HepG2 (cell line): ENCODE measurements at regions not wholly inside any gene's neighbourhood (a gene's known extent, or its start where the extent isn't known, plus 50 kb on each side); places are given as distances from the start of the nearest gene placed in this dataset.

Source experiments
- ATAC-seq: fragments of 200-7000 bp; cut with Tn5 transposase; 3 replicates; pipeline ENCODE4 v1.9.1; 2020; ENCODE audit warnings: mild to moderate bottlenecking, moderate library complexity
- BruUV-seq: library from RNA; stranded (reverse); fragments of 400-500 nt; replicated peaks from 2 replicates; lab custom pipeline; 2021; lab: Mats Ljungman, UMichigan
- CTCF ChIA-PET: fragments of 300-600 bp; formaldehyde crosslinking; extraction: SDS; loops from one replicate; lab custom pipeline; 2021; ENCODE audit warnings: low total read pairs, inconsistent platforms, low intra/inter-chr PET ratio; lab: Yijun Ruan, JAX
- POLR2A ChIA-PET: fragments of 350-600 bp; sonication (Branson Sonifier 250); formaldehyde crosslinking; loops from one replicate; lab custom pipeline; 2020; ENCODE audit warnings: antibody characterized with exemption, inconsistent platforms; lab: Yijun Ruan, JAX
- DNase-seq: peaks from one replicate; pipeline ENCODE4 v3.0.0-alpha.2; 2015; ENCODE audit warnings: low spot score
- FAIRE-seq: peaks from 3 replicates; lab custom pipeline; 2011; peaks lifted over from hg19 to GRCh38; lab: Jason Lieb, UNC
- H2AFZ ChIP-seq: one replicate; pipeline ENCODE4 v1.6.1; 2011; ENCODE audit warnings: low read length, inconsistent platforms
- H3K27ac ChIP-seq: fragments of 300-600 bp; 3 replicates; pipeline ENCODE4 v1.8.0; 2011; ENCODE audit warnings: mixed run types, mild to moderate bottlenecking, mixed read lengths, low read length, inconsistent platforms; ENCODE audit not compliant: insufficient read depth; ENCODE audit errors: extremely low read length
- H3K27me3 ChIP-seq, 2 experiments: fragments of 200-600 bp in 1 of 2; 2 replicates in 1 of 2; 3 replicates in 1 of 2; pipeline versions ENCODE4 v1.6.0 to v1.8.0; 2011; ENCODE audit warnings: low read length in 2 of 2, mild to moderate bottlenecking in 2 of 2, moderate library complexity in 2 of 2, inconsistent platforms in 1 of 2; ENCODE audit not compliant: insufficient read depth in 2 of 2, control insufficient read depth in 1 of 2
- H3K36me3 ChIP-seq, 2 experiments: fragments of 200-600 bp in 1 of 2; replicated peaks in 1 of 2; 2 replicates in 1 of 2; 3 replicates in 1 of 2; pipeline versions ENCODE4 v1.5.1 to v1.8.0; 2011; ENCODE audit warnings: low read length in 2 of 2, inconsistent platforms in 1 of 2; ENCODE audit not compliant: insufficient read depth in 2 of 2, control insufficient read depth in 1 of 2
- H3K4me1 ChIP-seq: 2 replicates; pipeline ENCODE4 v1.5.1; 2012; ENCODE audit warnings: low read length, inconsistent platforms; ENCODE audit not compliant: insufficient read depth
- H3K4me2 ChIP-seq: 2 replicates; pipeline ENCODE4 v1.6.0; 2011; ENCODE audit warnings: low read depth, low read length, inconsistent platforms
- H3K4me3 ChIP-seq, 3 experiments: fragments of 200-600 bp in 1 of 3; sonication (generic), shearing (Covaris generic) in 1 of 3; replicated peaks in 1 of 3; 2 replicates each; pipeline ENCODE4 v1.5.1; 2011 to 2016; ENCODE audit warnings: low read length in 3 of 3, inconsistent platforms in 2 of 3, low read depth in 2 of 3, mild to moderate bottlenecking in 2 of 3, control low read depth in 1 of 3, mixed read lengths in 1 of 3; ENCODE audit not compliant: insufficient read depth in 1 of 3
- H3K79me2 ChIP-seq: one replicate; pipeline ENCODE4 v1.6.1; 2011; ENCODE audit warnings: low read length, inconsistent platforms; ENCODE audit not compliant: insufficient read depth
- H3K9ac ChIP-seq: 2 replicates; pipeline ENCODE4 v1.6.0; 2011; ENCODE audit warnings: mild to moderate bottlenecking, low read depth, low read length, inconsistent platforms; ENCODE audit not compliant: insufficient read depth
- H3K9me3 ChIP-seq: 2 replicates; pipeline ENCODE4 v1.5.1; 2012; ENCODE audit warnings: mild to moderate bottlenecking, low read length
- H4K20me1 ChIP-seq: 2 replicates; pipeline ENCODE4 v1.6.0; 2011; ENCODE audit warnings: inconsistent platforms, mild to moderate bottlenecking, low read length, moderate library complexity; ENCODE audit not compliant: insufficient read depth
- IRF2 ChIP-seq: IDR thresholded peaks from 2 replicates; pipeline ENCODE4 v1.6.1; 2018; ENCODE audit warnings: missing genetic modification reagents, missing compliant biosample characterization
- MAFF ChIP-seq: IDR thresholded peaks from 2 replicates; pipeline ENCODE4 v1.6.1; 2011; ENCODE audit warnings: low read depth, low read length, improper control_type of control experiment
- MAFK ChIP-seq, 2 experiments: IDR thresholded peaks in 1 of 2; conservative IDR thresholded peaks in 1 of 2; 2 replicates each; pipeline ENCODE4 v1.6.1; 2011; ENCODE audit warnings: improper control_type of control experiment in 2 of 2, low read length in 2 of 2
- MBD4 ChIP-seq: IDR thresholded peaks from 2 replicates; pipeline ENCODE4 v1.6.1; 2012; ENCODE audit warnings: low read length, inconsistent platforms, borderline replicate concordance
- PCBP1 ChIP-seq: fragments of 200-400 bp; formaldehyde crosslinking; IDR thresholded peaks from 2 replicates; pipeline ENCODE4 v1.6.1; 2017; ENCODE audit warnings: mild to moderate bottlenecking, low read depth, low read length, borderline replicate concordance
- RFXAP ChIP-seq: sonication (generic); formaldehyde crosslinking; IDR thresholded peaks from 2 replicates; pipeline ENCODE4 v1.4.0; 2020; ENCODE audit warnings: missing genetic modification reagents, borderline replicate concordance
- TGIF2 ChIP-seq: IDR thresholded peaks from 2 replicates; pipeline ENCODE4 v1.6.1; 2016; ENCODE audit warnings: control low read depth, missing compliant biosample characterization
- YEATS2 ChIP-seq: sonication (generic); formaldehyde crosslinking; IDR thresholded peaks from 2 replicates; pipeline ENCODE4 v1.4.0; 2020; ENCODE audit warnings: missing genetic modification reagents, borderline replicate concordance
- ZBTB8A ChIP-seq: sonication (generic); formaldehyde crosslinking; IDR thresholded peaks from 2 replicates; pipeline ENCODE4 v1.4.0; 2020; ENCODE audit warnings: mild to moderate bottlenecking, low read depth, missing genetic modification reagents, borderline replicate concordance
- ZMYM3 ChIP-seq: sonication (generic); formaldehyde crosslinking; IDR thresholded peaks from 2 replicates; pipeline ENCODE4 v1.5.1; 2020; ENCODE audit warnings: mild to moderate bottlenecking, missing genetic modification reagents
- ZNF672 ChIP-seq: sonication (generic); formaldehyde crosslinking; IDR thresholded peaks from 2 replicates; pipeline ENCODE4 v1.8.1; 2022; ENCODE audit warnings: missing genetic modification reagents
- WGBS: methylation state at CpG from one replicate; pipeline ENCODE4 v1.1.6; 2017; ENCODE audit warnings: low lambda C conversion rate; 5-methylcytosine and 5-hydroxymethylcytosine counted together
- in situ Hi-C: cut with HindIII; loops from 2 replicates; pipeline ENCODE4 v1.10.0; 2017; ENCODE audit warnings: low pct_unique_long_range_greater_than_20kb; ENCODE audit not compliant: extremely low pct_ligation_motif_present
- intact Hi-C: fragments of 100-400 bp; cut with micrococcal nuclease; formaldehyde crosslinking; loops from one replicate; pipeline ENCODE4 v1.10.0; 2022; ENCODE audit not compliant: unreplicated experiment
- TF ChIP-seq, protein P1 (sequence below): sonication (generic); formaldehyde crosslinking; IDR thresholded peaks from 2 replicates; pipeline ENCODE4 v1.5.0; 2020; ENCODE audit warnings: mild to moderate bottlenecking, missing genetic modification reagents, borderline replicate concordance
- TF ChIP-seq, protein P2 (sequence below): IDR thresholded peaks from 2 replicates; pipeline ENCODE4 v1.6.1; 2016; ENCODE audit warnings: mild to moderate bottlenecking

DNA sequence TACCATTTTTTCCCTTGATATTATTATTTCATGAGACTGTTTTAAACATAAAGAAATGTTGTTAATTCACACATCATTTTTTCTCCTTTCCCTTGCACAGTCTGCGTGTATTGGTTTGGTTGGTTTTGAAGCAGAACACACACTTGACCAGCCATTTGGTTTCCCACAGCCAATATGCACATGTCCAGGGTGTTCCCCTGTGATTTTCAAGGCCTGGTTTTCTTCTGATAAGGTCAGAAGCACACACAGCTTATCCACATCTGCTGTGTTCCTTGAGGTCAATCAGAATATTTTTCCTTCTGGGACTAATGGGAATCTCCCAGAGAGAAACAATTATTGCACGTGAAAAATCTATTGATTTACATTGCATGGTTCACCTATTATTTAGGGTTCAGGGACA lies 103.2 kb upstream of the EFEMP1 start (continued):
- TF ChIP-seq PCBP1 = no peak

DNA sequence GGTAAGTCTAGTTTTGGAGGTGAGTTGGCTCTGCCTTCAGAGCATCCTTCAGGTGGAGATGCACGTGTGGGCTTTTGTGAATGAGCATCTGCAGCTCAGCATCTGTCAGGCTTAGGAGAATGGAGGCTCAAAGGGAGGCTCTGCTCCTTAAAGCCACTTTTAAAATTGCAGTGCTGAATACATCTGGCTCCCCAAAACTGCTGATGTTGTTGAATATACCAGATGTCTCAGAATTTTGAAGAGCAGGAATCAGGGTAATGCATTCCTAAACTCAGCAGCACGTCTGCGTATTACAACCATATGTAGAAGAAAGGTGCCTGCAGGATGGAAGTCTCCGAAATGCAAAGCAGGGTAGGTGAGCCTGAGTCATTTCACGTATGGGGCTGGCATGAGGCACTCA lies 106.5 kb upstream of the EFEMP1 start:
- in situ Hi-C loops = no loop called here
- 9% methylated on average over 5 of the region's 5 CpGs for WGBS
- H3K4me2 ChIP-seq = no peak overlapping the region
- H3K4me1 ChIP-seq = no peaks in the 10 kb centered on the region
- H3K79me2 ChIP-seq = no peaks in the 10 kb centered on the region
- BruUV-seq = no TSS peak
- DNase-seq = no peak
- ChIA-PET POLR2A (no interaction called here), CTCF (no interaction called here)
- no peak overlapping the region for H2AFZ ChIP-seq
- no peaks in the 10 kb centered on the region for H3K36me3 ChIP-seq
- ATAC-seq = no peak
- H3K27ac ChIP-seq = no peak overlapping the region
- H3K27me3 ChIP-seq = peaks cover 0 to 9% of the 10 kb centered on the region in 2 experiments; a peak in 2 of 5 replicates
- no peaks in the 10 kb centered on the region for H3K9me3 ChIP-seq
- TF ChIP-seq MAFK (conservative IDR thresholded peaks at IDR 0.05 in 1 of 2, IDR thresholded peaks at IDR 0.05 in 1 of 2; ENCODE audit: low read length in 2 of 2) (peak; percentile 62 to 73; a peak in 3 of 4 replicates), YEATS2 (no peak), MAFF (peak; percentile 59; the same call in 1 of the 2 replicates)
- H3K9ac ChIP-seq = no peak overlapping the region
- FAIRE-seq = no peak
- H4K20me1 ChIP-seq = no peaks in the 10 kb centered on the region
- intact Hi-C loops = no loop called here
- no peak overlapping the region for H3K4me3 ChIP-seq

DNA sequence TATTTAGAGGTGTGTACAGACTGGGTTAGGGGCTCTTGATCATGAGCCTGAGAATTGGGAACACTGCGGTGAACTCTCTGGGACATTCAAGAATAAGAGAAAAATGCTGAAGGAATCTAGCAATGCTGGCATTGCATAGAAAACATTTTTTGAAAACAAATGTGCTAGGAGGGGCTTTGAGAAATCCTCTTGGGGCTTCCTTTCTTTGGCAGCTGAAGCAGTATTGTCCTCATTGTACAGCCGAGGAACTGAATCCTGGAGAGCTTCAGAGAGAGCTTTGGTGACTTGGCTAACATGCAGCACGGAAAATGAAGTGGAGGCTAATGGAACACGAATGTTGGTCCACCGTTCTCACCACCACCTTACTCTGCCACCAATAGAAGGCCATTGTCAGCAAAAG lies 107.3 kb upstream of the EFEMP1 start:
- BruUV-seq = no TSS peak
- FAIRE-seq = no peak
- WGBS = 31% methylated on average over 5 of the region's 5 CpGs
- no peak for ATAC-seq
- Histone ChIP-seq H3K4me3 (no peak overlapping the region), H3K4me2 (no peak overlapping the region), H4K20me1 (no peaks in the 10 kb centered on the region), H3K9ac (no peak overlapping the region), H3K9me3 (no peaks in the 10 kb centered on the region), H3K27ac (no peak overlapping the region), H3K36me3 (no peaks in the 10 kb centered on the region), H3K27me3 (peaks cover 0 to 9% of the 10 kb centered on the region in 2 experiments; a peak in 2 of 5 replicates), H3K4me1 (no peaks in the 10 kb centered on the region), H2AFZ (no peak overlapping the region), H3K79me2 (no peaks in the 10 kb centered on the region)
- no peak for DNase-seq
- intact Hi-C loops (no loop called here), in situ Hi-C loops (no loop called here)
- ChIA-PET POLR2A (no interaction called here), CTCF (no interaction called here)
- no peak for TF ChIP-seq ZBTB8A (CRISPR knock-in tag)
- no peak for TF ChIP-seq IRF2 (CRISPR knock-in tag)
- TF ChIP-seq ZNF672 = no peak
- TF ChIP-seq, protein P1, sequence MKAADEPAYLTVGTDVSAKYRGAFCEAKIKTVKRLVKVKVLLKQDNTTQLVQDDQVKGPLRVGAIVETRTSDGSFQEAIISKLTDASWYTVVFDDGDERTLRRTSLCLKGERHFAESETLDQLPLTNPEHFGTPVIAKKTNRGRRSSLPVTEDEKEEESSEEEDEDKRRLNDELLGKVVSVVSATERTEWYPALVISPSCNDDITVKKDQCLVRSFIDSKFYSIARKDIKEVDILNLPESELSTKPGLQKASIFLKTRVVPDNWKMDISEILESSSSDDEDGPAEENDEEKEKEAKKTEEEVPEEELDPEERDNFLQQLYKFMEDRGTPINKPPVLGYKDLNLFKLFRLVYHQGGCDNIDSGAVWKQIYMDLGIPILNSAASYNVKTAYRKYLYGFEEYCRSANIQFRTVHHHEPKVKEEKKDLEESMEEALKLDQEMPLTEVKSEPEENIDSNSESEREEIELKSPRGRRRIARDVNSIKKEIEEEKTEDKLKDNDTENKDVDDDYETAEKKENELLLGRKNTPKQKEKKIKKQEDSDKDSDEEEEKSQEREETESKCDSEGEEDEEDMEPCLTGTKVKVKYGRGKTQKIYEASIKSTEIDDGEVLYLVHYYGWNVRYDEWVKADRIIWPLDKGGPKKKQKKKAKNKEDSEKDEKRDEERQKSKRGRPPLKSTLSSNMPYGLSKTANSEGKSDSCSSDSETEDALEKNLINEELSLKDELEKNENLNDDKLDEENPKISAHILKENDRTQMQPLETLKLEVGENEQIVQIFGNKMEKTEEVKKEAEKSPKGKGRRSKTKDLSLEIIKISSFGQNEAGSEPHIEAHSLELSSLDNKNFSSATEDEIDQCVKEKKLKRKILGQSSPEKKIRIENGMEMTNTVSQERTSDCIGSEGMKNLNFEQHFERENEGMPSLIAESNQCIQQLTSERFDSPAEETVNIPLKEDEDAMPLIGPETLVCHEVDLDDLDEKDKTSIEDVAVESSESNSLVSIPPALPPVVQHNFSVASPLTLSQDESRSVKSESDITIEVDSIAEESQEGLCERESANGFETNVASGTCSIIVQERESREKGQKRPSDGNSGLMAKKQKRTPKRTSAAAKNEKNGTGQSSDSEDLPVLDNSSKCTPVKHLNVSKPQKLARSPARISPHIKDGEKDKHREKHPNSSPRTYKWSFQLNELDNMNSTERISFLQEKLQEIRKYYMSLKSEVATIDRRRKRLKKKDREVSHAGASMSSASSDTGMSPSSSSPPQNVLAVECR (CRISPR knock-in tag) = no peak
- TF ChIP-seq ZMYM3 = no peak
- TF ChIP-seq MBD4 = no peak
- no peak for TF ChIP-seq TGIF2 (CRISPR knock-in tag)
- TF ChIP-seq RFXAP (CRISPR knock-in tag) = no peak
- TF ChIP-seq, protein P2, sequence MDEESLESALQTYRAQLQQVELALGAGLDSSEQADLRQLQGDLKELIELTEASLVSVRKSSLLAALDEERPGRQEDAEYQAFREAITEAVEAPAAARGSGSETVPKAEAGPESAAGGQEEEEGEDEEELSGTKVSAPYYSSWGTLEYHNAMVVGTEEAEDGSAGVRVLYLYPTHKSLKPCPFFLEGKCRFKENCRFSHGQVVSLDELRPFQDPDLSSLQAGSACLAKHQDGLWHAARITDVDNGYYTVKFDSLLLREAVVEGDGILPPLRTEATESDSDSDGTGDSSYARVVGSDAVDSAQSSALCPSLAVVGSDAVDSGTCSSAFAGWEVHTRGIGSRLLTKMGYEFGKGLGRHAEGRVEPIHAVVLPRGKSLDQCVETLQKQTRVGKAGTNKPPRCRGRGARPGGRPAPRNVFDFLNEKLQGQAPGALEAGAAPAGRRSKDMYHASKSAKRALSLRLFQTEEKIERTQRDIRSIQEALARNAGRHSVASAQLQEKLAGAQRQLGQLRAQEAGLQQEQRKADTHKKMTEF (CRISPR knock-in tag) = no peak
